GM23338 (cell line): ENCODE measurements at regions not wholly inside any gene's neighbourhood (a gene's known extent, or its start where the extent isn't known, plus 50 kb on each side); places are given as distances from the start of the nearest gene placed in this dataset.
"Not testable (repeated sequence)": the region's sequence is repeated elsewhere in the genome, so short reads cannot be mapped to it uniquely, and the experiment has no call there.

Experiments used
- ATAC-seq: fragments of 200-7000 bp; cut with Tn5 transposase; 3 replicates; pipeline ENCODE4 v1.9.1; 2020
- DNase-seq: peaks from one replicate; pipeline ENCODE4 v3.0.0-alpha.2; 2015; ENCODE audit warnings: low spot score
- H2AFZ ChIP-seq: fragments of 200-600 bp; sonication (generic); 2 replicates; pipeline ENCODE4 v1.8.0; 2016; ENCODE audit warnings: antibody characterized with exemption, mild to moderate bottlenecking, moderate library complexity
- H3F3A ChIP-seq: fragments of 200-600 bp; sonication (generic); replicated peaks from 2 replicates; pipeline ENCODE4 v1.8.0; 2017; ENCODE audit warnings: antibody characterized with exemption, mixed run types, low read depth
- H3K27ac ChIP-seq: fragments of 200-600 bp; sonication (generic); 2 replicates; pipeline ENCODE4 v1.6.1; 2016; ENCODE audit warnings: low read depth
- H3K27me3 ChIP-seq: fragments of 200-600 bp; sonication (generic); 2 replicates; pipeline ENCODE4 v1.8.0; 2016; ENCODE audit warnings: mild to moderate bottlenecking, mixed run types, moderate library complexity; ENCODE audit not compliant: insufficient read depth
- H3K36me3 ChIP-seq: fragments of 200-600 bp; sonication (generic); 2 replicates; pipeline ENCODE4 v1.8.0; 2016; ENCODE audit warnings: mild to moderate bottlenecking; ENCODE audit not compliant: insufficient read depth
- H3K4me1 ChIP-seq: fragments of 200-600 bp; sonication (generic); 2 replicates; pipeline ENCODE4 v1.8.0; 2016; ENCODE audit warnings: mild to moderate bottlenecking, moderate library complexity; ENCODE audit not compliant: insufficient read depth
- H3K4me2 ChIP-seq: fragments of 200-600 bp; sonication (generic); 2 replicates; pipeline ENCODE4 v1.7.1; 2017; ENCODE audit warnings: mixed run types
- H3K4me3 ChIP-seq: fragments of 200-600 bp; sonication (generic); 2 replicates; pipeline ENCODE4 v1.6.1; 2016; ENCODE audit warnings: mixed run types
- H3K79me2 ChIP-seq: fragments of 200-600 bp; sonication (generic); replicated peaks from 2 replicates; pipeline ENCODE4 v1.8.0; 2017; ENCODE audit warnings: mild to moderate bottlenecking; ENCODE audit not compliant: insufficient read depth
- H3K9me2 ChIP-seq: fragments of 200-600 bp; sonication (generic); 2 replicates; pipeline ENCODE4 v1.8.0; 2017; ENCODE audit not compliant: insufficient read depth
- H4K20me1 ChIP-seq: fragments of 200-600 bp; sonication (generic); replicated peaks from 2 replicates; pipeline ENCODE4 v1.8.0; 2017; ENCODE audit warnings: mild to moderate bottlenecking; ENCODE audit not compliant: insufficient read depth
- H3K27ac Mint-ChIP-seq: 2 replicates; pipeline ENCODE4 v1.8.0; 2020; ENCODE audit warnings: inconsistent platforms, mild to moderate bottlenecking, moderate library complexity, mixed read lengths
- H3K27me3 Mint-ChIP-seq: 3 replicates; pipeline ENCODE4 v1.8.0; 2022; ENCODE audit warnings: low read depth, mild to moderate bottlenecking, moderate library complexity, mixed read lengths, inconsistent platforms; ENCODE audit not compliant: insufficient read depth, poor library complexity
- H3K36me3 Mint-ChIP-seq: 3 replicates; pipeline ENCODE4 v1.8.0; 2021; ENCODE audit warnings: low read depth, mild to moderate bottlenecking, inconsistent platforms, moderate library complexity, mixed read lengths
- H3K4me1 Mint-ChIP-seq: 3 replicates; pipeline ENCODE4 v1.8.0; 2020; ENCODE audit warnings: mild to moderate bottlenecking, inconsistent platforms, mixed read lengths
- H3K4me3 Mint-ChIP-seq: 3 replicates; pipeline ENCODE4 v1.8.0; 2021; ENCODE audit warnings: moderate library complexity, mild to moderate bottlenecking, inconsistent platforms, mixed read lengths
- H3K9me3 Mint-ChIP-seq: 3 replicates; pipeline ENCODE4 v1.8.0; 2020; ENCODE audit warnings: moderate library complexity, mild to moderate bottlenecking, inconsistent platforms, mixed read lengths
- CTCF ChIP-seq, 2 experiments: fragments of 200-600 bp in 1 of 2; sonication (generic) in 1 of 2; conservative IDR thresholded peaks; 2 replicates each; pipeline versions ENCODE4 v1.5.1 to v1.6.1; 2016 to 2017; ENCODE audit warnings: antibody characterized with exemption in 2 of 2, low read depth in 2 of 2, mild to moderate bottlenecking in 2 of 2, moderate library complexity in 1 of 2
- ETS1 ChIP-seq: IDR thresholded peaks from 2 replicates; pipeline ENCODE4 v1.6.1; 2016; ENCODE audit warnings: antibody characterized with exemption
- EZH2phosphoT487 ChIP-seq: fragments of 200-600 bp; sonication (generic); IDR thresholded peaks from one replicate; pipeline ENCODE4 v1.8.1; 2018; ENCODE audit warnings: antibody characterized with exemption; ENCODE audit not compliant: unreplicated experiment
- JUNB ChIP-seq: IDR thresholded peaks from one replicate; pipeline ENCODE4 v1.6.1; 2016; ENCODE audit warnings: antibody characterized with exemption; ENCODE audit not compliant: unreplicated experiment
- NANOG ChIP-seq: IDR thresholded peaks from 2 replicates; pipeline ENCODE4 v1.6.1; 2016; ENCODE audit warnings: antibody characterized with exemption, borderline replicate concordance
- TF ChIP-seq, protein P1 (sequence below): IDR thresholded peaks from one replicate; pipeline ENCODE4 v1.6.1; 2018; ENCODE audit warnings: antibody characterized with exemption; ENCODE audit not compliant: unreplicated experiment

- TF ChIP-seq NANOG: no peak
- no peak for TF ChIP-seq ETS1
- TF ChIP-seq EZH2phosphoT487: no peak
- TF ChIP-seq JUNB: no peak
- Histone ChIP-seq H3K79me2 (no peaks in the 10 kb centered on the region), H3K27ac (no peak overlapping the region), H3K36me3 (no peaks in the 10 kb centered on the region), H4K20me1 (no peaks in the 10 kb centered on the region), H3K4me2 (no peak overlapping the region), H3K4me3 (no peak overlapping the region), H3F3A (no peaks in the 10 kb centered on the region), H3K4me1 (peaks cover 29% of the 10 kb centered on the region), H3K9me2 (peaks cover 10% of the 10 kb centered on the region), H2AFZ (no peak overlapping the region), H3K27me3 (no peaks in the 10 kb centered on the region)
- Mint-ChIP-seq H3K9me3 (no peaks in the 10 kb centered on the region), H3K4me3 (no peak overlapping the region), H3K27ac (no peak overlapping the region; the same call in 1 of the 2 replicates), H3K4me1 (peaks cover 31% of the 10 kb centered on the region), H3K27me3 (peaks cover 7% of the 10 kb centered on the region), H3K36me3 (no peaks in the 10 kb centered on the region)
- ATAC-seq (no peak; the same call in 2 of the 3 replicates), DNase-seq (no peak)
These were observed 108.3 kb upstream of the ZNF536 start for GRCh38 chr19:30263830-30264381.

DNA sequence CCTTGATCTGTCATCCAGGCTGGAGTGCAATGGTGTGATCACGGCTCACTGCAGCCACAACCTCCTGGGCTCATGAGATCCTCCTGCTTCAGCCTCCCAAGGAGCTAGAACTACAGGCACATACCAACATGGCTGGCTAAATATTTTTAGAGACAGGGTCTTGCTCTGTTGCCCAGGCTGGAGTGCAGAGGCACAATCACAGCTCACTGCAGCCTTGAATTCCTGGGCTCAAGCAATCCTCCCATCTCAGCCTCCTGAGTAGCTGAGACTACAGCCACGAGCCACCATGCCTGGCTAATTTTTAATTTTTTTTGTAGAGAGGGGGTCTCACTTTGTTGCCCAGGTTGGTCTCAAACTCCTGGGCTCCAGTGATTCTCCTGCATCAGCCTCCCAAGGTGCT is 106.3 kb upstream of the ZNF536 start:
- not testable (repeated sequence) for H3K4me3 Mint-ChIP-seq, H4K20me1 ChIP-seq, H3K27me3 Mint-ChIP-seq, H3K27ac Mint-ChIP-seq, H3K27me3 ChIP-seq, H3K36me3 ChIP-seq, ATAC-seq, H3F3A ChIP-seq, H3K9me2 ChIP-seq, H3K4me2 ChIP-seq, H3K27ac ChIP-seq, H3K4me3 ChIP-seq, H2AFZ ChIP-seq, H3K9me3 Mint-ChIP-seq, DNase-seq, H3K79me2 ChIP-seq, H3K36me3 Mint-ChIP-seq
- H3K4me1 Mint-ChIP-seq: peaks cover 36% of the 10 kb centered on the region
- peaks cover 32% of the 10 kb centered on the region for H3K4me1 ChIP-seq

DNA sequence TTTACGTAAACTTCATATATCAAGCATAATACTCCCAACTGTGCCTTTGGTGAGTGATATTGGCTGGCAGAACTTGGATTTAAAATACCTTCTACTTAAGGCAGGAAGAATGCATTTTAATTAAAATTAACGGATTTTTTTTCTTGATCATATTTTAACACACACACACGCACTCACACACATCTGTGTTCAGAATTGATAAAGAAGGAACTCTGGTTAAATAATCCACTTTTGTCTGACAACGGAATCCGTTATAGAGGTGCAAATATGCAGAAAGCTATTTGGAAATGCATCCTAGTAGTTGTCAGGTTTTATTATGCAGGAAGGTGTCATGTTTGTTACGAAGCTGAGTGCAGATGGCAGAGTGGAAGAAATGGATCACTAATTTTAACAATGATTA is 105.5 kb upstream of the ZNF536 start:
- peaks cover 2% of the 10 kb centered on the region; the same call in 1 of the 3 replicates for H3K9me3 Mint-ChIP-seq
- no peak overlapping the region for H3K27ac Mint-ChIP-seq
- no peaks in the 10 kb centered on the region for H3F3A ChIP-seq
- H2AFZ ChIP-seq: no peak overlapping the region
- peaks cover 32% of the 10 kb centered on the region for H3K4me1 ChIP-seq
- ATAC-seq: no peak
- no peaks in the 10 kb centered on the region for H3K27me3 ChIP-seq
- no peaks in the 10 kb centered on the region for H3K36me3 ChIP-seq
- peaks cover 9% of the 10 kb centered on the region for H3K27me3 Mint-ChIP-seq
- H3K4me3 Mint-ChIP-seq: no peak overlapping the region
- H3K9me2 ChIP-seq: no peaks in the 10 kb centered on the region
- no peaks in the 10 kb centered on the region for H4K20me1 ChIP-seq
- H3K4me1 Mint-ChIP-seq: peaks cover 36% of the 10 kb centered on the region
- no peaks in the 10 kb centered on the region for H3K79me2 ChIP-seq
- no peak for DNase-seq
- H3K27ac ChIP-seq: no peak overlapping the region
- H3K4me3 ChIP-seq: no peak overlapping the region
- H3K36me3 Mint-ChIP-seq: no peaks in the 10 kb centered on the region; the same call in 2 of the 3 replicates
- no peak overlapping the region for H3K4me2 ChIP-seq
- TF ChIP-seq, protein P1, sequence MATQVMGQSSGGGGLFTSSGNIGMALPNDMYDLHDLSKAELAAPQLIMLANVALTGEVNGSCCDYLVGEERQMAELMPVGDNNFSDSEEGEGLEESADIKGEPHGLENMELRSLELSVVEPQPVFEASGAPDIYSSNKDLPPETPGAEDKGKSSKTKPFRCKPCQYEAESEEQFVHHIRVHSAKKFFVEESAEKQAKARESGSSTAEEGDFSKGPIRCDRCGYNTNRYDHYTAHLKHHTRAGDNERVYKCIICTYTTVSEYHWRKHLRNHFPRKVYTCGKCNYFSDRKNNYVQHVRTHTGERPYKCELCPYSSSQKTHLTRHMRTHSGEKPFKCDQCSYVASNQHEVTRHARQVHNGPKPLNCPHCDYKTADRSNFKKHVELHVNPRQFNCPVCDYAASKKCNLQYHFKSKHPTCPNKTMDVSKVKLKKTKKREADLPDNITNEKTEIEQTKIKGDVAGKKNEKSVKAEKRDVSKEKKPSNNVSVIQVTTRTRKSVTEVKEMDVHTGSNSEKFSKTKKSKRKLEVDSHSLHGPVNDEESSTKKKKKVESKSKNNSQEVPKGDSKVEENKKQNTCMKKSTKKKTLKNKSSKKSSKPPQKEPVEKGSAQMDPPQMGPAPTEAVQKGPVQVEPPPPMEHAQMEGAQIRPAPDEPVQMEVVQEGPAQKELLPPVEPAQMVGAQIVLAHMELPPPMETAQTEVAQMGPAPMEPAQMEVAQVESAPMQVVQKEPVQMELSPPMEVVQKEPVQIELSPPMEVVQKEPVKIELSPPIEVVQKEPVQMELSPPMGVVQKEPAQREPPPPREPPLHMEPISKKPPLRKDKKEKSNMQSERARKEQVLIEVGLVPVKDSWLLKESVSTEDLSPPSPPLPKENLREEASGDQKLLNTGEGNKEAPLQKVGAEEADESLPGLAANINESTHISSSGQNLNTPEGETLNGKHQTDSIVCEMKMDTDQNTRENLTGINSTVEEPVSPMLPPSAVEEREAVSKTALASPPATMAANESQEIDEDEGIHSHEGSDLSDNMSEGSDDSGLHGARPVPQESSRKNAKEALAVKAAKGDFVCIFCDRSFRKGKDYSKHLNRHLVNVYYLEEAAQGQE: no peak
- TF ChIP-seq CTCF (conservative IDR thresholded peaks at IDR 0.05; ENCODE audit: low read depth in 2 of 2) (no peak), EZH2phosphoT487 (no peak)
